ENCODE measurements at regions not wholly inside any gene's neighbourhood (a gene's known extent, or its start where the extent isn't known, plus 50 kb on each side); places are given as distances from the start of the nearest gene placed in this dataset.

GRCh38 chr12:124446364-124446763, 121.0 kb downstream of the NCOR2 start:
- Mint-ChIP-seq H3K27me3 (ENCODE audit: low read depth in 3 of 3) (peaks cover 0 to 1% (median 0%) of the 10 kb centered on the region in 3 donors), H3K9me3 (peaks cover 0 to under 1% (median 0%) of the 10 kb centered on the region in 7 donors), H3K36me3 (peaks cover 85 to 90% of the 10 kb centered on the region in 2 donors), H3K4me3 (no peak overlapping the region), H3K27ac (peak overlapping the region in 3 of 7 donors; percentile 4 to 81 (median 54)), H3K4me1 (peaks cover 7% of the 10 kb centered on the region)
- WGBS (ENCODE audit: insufficient coverage): 100% methylated on average over 2 of the region's 2 CpGs
- H3K36me3 ChIP-seq (replicated peaks in 1 of 2; ENCODE audit: control insufficient read depth in 1 of 2, insufficient read depth in 2 of 2, low read length in 2 of 2): peaks cover 70 to 98% of the 10 kb centered on the region in 2 donors
- no peak overlapping the region for H3K9ac ChIP-seq (ENCODE audit: insufficient read depth, low read length, poor library complexity, severe bottlenecking)
- no peak for DNase-seq
- peaks cover 42% of the 10 kb centered on the region for H3K79me2 ChIP-seq (ENCODE audit: insufficient read depth, low read length)
- no peak overlapping the region for H3K27ac ChIP-seq (ENCODE audit: low read depth in 1 of 2, low read length in 2 of 2)
- no peak overlapping the region for H3K4me3 ChIP-seq (replicated peaks in 1 of 3; ENCODE audit: low read depth in 2 of 3, low read length in 3 of 3)
- no peak for TF ChIP-seq CTCF (IDR thresholded peaks at IDR 0.05)
- intact Hi-C loops (cut with micrococcal nuclease): no loop called here
- H3K9me3 ChIP-seq (replicated peaks in 1 of 2; ENCODE audit: control insufficient read depth in 1 of 2, insufficient read depth in 1 of 2, low read length in 2 of 2): no peaks in the 10 kb centered on the region
- peaks cover 98% of the 10 kb centered on the region for H4K20me1 ChIP-seq (ENCODE audit: insufficient read depth, low read length)
- no peak overlapping the region for H3K4me2 ChIP-seq (replicated peaks; ENCODE audit: extremely low read depth, low read length, poor library complexity, severe bottlenecking)
- no peaks in the 10 kb centered on the region for H3K27me3 ChIP-seq (ENCODE audit: control insufficient read depth in 2 of 2, insufficient read depth in 2 of 2, low read length in 2 of 2)
- no peak overlapping the region for H2AFZ ChIP-seq (ENCODE audit: insufficient read depth, low read depth, low read length, poor library complexity, severe bottlenecking)
- H3K4me1 ChIP-seq (ENCODE audit: control insufficient read depth in 1 of 2, insufficient read depth in 2 of 2, low read length in 2 of 2): no peaks in the 10 kb centered on the region

GRCh38 chr12:124445826-124446225, 121.6 kb downstream of the NCOR2 start:
- Mint-ChIP-seq H3K36me3 (peaks cover 85 to 90% of the 10 kb centered on the region in 2 donors), H3K9me3 (no peaks in the 10 kb centered on the region), H3K4me3 (no peak overlapping the region), H3K4me1 (peaks cover 3% of the 10 kb centered on the region), H3K27me3 (ENCODE audit: low read depth in 3 of 3) (peaks cover 0 to 1% (median 0%) of the 10 kb centered on the region in 3 donors), H3K27ac (peak overlapping the region in 3 of 7 donors; percentile 53 to 68 (median 54))
- WGBS (ENCODE audit: insufficient coverage): 95% methylated on average over 8 of the region's 8 CpGs
- peaks cover 98% of the 10 kb centered on the region for H4K20me1 ChIP-seq (ENCODE audit: insufficient read depth, low read length)
- no peaks in the 10 kb centered on the region for H3K4me1 ChIP-seq (ENCODE audit: control insufficient read depth in 1 of 2, insufficient read depth in 2 of 2, low read length in 2 of 2)
- TF ChIP-seq CTCF (IDR thresholded peaks at IDR 0.05): no peak
- DNase-seq: no peak
- peaks cover 75 to 98% of the 10 kb centered on the region in 2 donors for H3K36me3 ChIP-seq (replicated peaks in 1 of 2; ENCODE audit: control insufficient read depth in 1 of 2, insufficient read depth in 2 of 2, low read length in 2 of 2)
- no peak overlapping the region for H3K27ac ChIP-seq (ENCODE audit: low read depth in 1 of 2, low read length in 2 of 2)
- no peak overlapping the region for H2AFZ ChIP-seq (ENCODE audit: insufficient read depth, low read depth, low read length, poor library complexity, severe bottlenecking)
- H3K27me3 ChIP-seq (ENCODE audit: control insufficient read depth in 2 of 2, insufficient read depth in 2 of 2, low read length in 2 of 2): no peaks in the 10 kb centered on the region
- intact Hi-C loops (cut with micrococcal nuclease): no loop called here
- H3K4me3 ChIP-seq (replicated peaks in 1 of 3; ENCODE audit: low read depth in 2 of 3, low read length in 3 of 3): no peak overlapping the region
- no peaks in the 10 kb centered on the region for H3K9me3 ChIP-seq (replicated peaks in 1 of 2; ENCODE audit: control insufficient read depth in 1 of 2, insufficient read depth in 1 of 2, low read length in 2 of 2)
- peaks cover 38% of the 10 kb centered on the region for H3K79me2 ChIP-seq (ENCODE audit: insufficient read depth, low read length)
- H3K4me2 ChIP-seq (replicated peaks; ENCODE audit: extremely low read depth, low read length, poor library complexity, severe bottlenecking): no peak overlapping the region
- no peak overlapping the region for H3K9ac ChIP-seq (ENCODE audit: insufficient read depth, low read length, poor library complexity, severe bottlenecking)
